ENCODE measurements at regions not wholly inside any gene's neighbourhood (a gene's known extent, or its start where the extent isn't known, plus 50 kb on each side); places are given as distances from the start of the nearest gene placed in this dataset.

- no peak for TF ChIP-seq CTCF (IDR thresholded peaks at IDR 0.05)
Measured at GRCh38 chr12:91767237-91767636, 378.4 kb downstream of the BTG1 start.

- no peak for TF ChIP-seq CTCF (IDR thresholded peaks at IDR 0.05)
Measured at GRCh38 chr12:91766454-91766853, 379.2 kb downstream of the BTG1 start.

- TF ChIP-seq CTCF (IDR thresholded peaks at IDR 0.05): no peak
Measured at GRCh38 chr12:91763654-91764370, 381.8 kb downstream of the BTG1 start.

- TF ChIP-seq CTCF (IDR thresholded peaks at IDR 0.05): no peak
Measured at GRCh38 chr12:91753649-91754048, 392.0 kb downstream of the BTG1 start.

GRCh38 chr12:91746976-91747375, 398.7 kb downstream of the BTG1 start:
- no peak for TF ChIP-seq CTCF (IDR thresholded peaks at IDR 0.05)

GRCh38 chr12:91744597-91744996, 401.0 kb downstream of the BTG1 start:
- TF ChIP-seq CTCF (IDR thresholded peaks at IDR 0.05): no peak

- TF ChIP-seq CTCF (IDR thresholded peaks at IDR 0.05): no peak
Measured at GRCh38 chr12:91743704-91744321, 401.8 kb downstream of the BTG1 start.
